ENCODE measurements at regions not wholly inside any gene's neighbourhood (a gene's known extent, or its start where the extent isn't known, plus 50 kb on each side); places are given as distances from the start of the nearest gene placed in this dataset.

GRCh38 chr15:95293456-95294031 lies 1037.0 kb upstream of the NR2F2 start (continued):
- no peak for TF ChIP-seq ZNF8 (CRISPR knock-in tag; IDR thresholded peaks at IDR 0.05)
- TF ChIP-seq ZNF70 (CRISPR knock-in tag; IDR thresholded peaks at IDR 0.05): no peak

- no peak for ATAC-seq
- TF ChIP-seq ZNF70 (CRISPR knock-in tag; IDR thresholded peaks at IDR 0.05) (no peak), ZNF565 (CRISPR knock-in tag; conservative IDR thresholded peaks at IDR 0.05; ENCODE audit: low read depth) (no peak), CSDC2 (CRISPR knock-in tag; IDR thresholded peaks at IDR 0.05) (no peak), TSHZ2 (CRISPR knock-in tag; IDR thresholded peaks at IDR 0.05) (no peak), TOX (CRISPR knock-in tag; IDR thresholded peaks at IDR 0.05; ENCODE audit: borderline replicate concordance) (no peak), CREB5 (CRISPR knock-in tag; IDR thresholded peaks at IDR 0.05; ENCODE audit: low read depth) (no peak), PPARA (CRISPR knock-in tag; IDR thresholded peaks at IDR 0.05; ENCODE audit: borderline replicate concordance) (no peak), PATZ1 (CRISPR knock-in tag; IDR thresholded peaks at IDR 0.05; ENCODE audit: borderline replicate concordance) (no peak), ZFP3 (CRISPR knock-in tag; IDR thresholded peaks at IDR 0.05) (no peak), ARNTL (CRISPR knock-in tag; IDR thresholded peaks at IDR 0.05; ENCODE audit: borderline replicate concordance, low read depth) (no peak), GLIS3 (CRISPR knock-in tag; IDR thresholded peaks at IDR 0.05) (no peak), ZC3H10 (CRISPR knock-in tag; IDR thresholded peaks at IDR 0.05) (no peak), SNAI2 (CRISPR knock-in tag; IDR thresholded peaks at IDR 0.05) (no peak)
These were observed 1035.1 kb upstream of the NR2F2 start for GRCh38 chr15:95295363-95295762.

GRCh38 chr15:95295896-95296625 lies 1034.4 kb upstream of the NR2F2 start:
- ATAC-seq: no peak

More at GRCh38 chr15:95295896-95296625, 1034.4 kb upstream of the NR2F2 start:
- TF ChIP-seq BACH2 (CRISPR knock-in tag; IDR thresholded peaks at IDR 0.05; ENCODE audit: borderline replicate concordance) (no peak), TSHZ2 (CRISPR knock-in tag; IDR thresholded peaks at IDR 0.05) (no peak), ZNF70 (CRISPR knock-in tag; IDR thresholded peaks at IDR 0.05) (no peak), ZFP3 (CRISPR knock-in tag; IDR thresholded peaks at IDR 0.05) (no peak), RARB (CRISPR knock-in tag; IDR thresholded peaks at IDR 0.05) (no peak), OSR1 (CRISPR knock-in tag; IDR thresholded peaks at IDR 0.05) (no peak), PPARA (CRISPR knock-in tag; IDR thresholded peaks at IDR 0.05; ENCODE audit: borderline replicate concordance) (no peak), ESRRG (CRISPR knock-in tag; IDR thresholded peaks at IDR 0.05) (no peak), ISL1 (CRISPR knock-in tag; IDR thresholded peaks at IDR 0.05) (no peak), ZNF8 (CRISPR knock-in tag; IDR thresholded peaks at IDR 0.05) (no peak), CSDC2 (CRISPR knock-in tag; IDR thresholded peaks at IDR 0.05) (no peak)

Measured in SK-N-SH treated with all-trans-retinoic acid at 6 μM for 48 hours (cell line).